Pons (tissue), 1 donor: ENCODE measurements at regions not wholly inside any gene's neighbourhood (a gene's known extent, or its start where the extent isn't known, plus 50 kb on each side); places are given as distances from the start of the nearest gene placed in this dataset.

ENCODE experiments used
- DNase-seq: peaks from one replicate; pipeline ENCODE4 v3.0.0-alpha.2; 2016; ENCODE audit warnings: low spot score

DNA sequence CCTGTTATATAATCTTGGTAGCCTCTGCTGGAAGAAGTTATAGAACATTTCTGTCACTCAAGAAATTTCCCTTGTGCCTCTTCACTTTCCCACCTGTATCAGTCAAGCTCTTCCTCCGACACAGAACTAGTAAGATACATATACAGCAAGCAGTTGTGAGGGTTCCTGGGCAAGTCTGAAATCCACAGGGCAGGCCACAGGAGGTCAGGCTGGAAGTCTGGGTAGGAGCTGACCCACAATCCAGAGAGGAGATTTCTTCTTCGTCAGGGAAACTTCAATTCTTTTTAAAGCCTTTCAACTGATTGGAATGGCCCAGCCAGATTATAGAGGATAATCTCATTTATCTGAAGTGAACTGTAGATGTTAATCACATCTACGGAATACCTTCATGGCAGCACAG, 96.4 kb upstream of the FMN2 start:
- no peak for DNase-seq

DNA sequence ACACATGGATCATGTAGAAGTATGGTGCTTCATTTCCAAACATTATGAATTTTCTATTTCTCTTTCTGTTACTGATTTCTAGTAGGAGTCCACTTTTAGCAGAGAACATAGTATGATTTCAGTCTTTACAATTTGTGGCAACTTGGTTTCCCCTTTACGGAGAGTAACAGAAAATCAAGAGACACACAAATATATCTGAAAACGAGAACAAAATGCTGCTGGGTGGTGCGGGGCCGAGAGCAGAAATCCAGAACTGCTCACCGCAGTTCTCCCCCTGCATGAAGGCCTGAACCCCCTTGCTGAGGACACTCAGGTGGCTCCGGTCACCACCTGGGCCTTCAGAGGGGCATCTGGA, 94.5 kb upstream of the FMN2 start:
- no peak for DNase-seq

DNA sequence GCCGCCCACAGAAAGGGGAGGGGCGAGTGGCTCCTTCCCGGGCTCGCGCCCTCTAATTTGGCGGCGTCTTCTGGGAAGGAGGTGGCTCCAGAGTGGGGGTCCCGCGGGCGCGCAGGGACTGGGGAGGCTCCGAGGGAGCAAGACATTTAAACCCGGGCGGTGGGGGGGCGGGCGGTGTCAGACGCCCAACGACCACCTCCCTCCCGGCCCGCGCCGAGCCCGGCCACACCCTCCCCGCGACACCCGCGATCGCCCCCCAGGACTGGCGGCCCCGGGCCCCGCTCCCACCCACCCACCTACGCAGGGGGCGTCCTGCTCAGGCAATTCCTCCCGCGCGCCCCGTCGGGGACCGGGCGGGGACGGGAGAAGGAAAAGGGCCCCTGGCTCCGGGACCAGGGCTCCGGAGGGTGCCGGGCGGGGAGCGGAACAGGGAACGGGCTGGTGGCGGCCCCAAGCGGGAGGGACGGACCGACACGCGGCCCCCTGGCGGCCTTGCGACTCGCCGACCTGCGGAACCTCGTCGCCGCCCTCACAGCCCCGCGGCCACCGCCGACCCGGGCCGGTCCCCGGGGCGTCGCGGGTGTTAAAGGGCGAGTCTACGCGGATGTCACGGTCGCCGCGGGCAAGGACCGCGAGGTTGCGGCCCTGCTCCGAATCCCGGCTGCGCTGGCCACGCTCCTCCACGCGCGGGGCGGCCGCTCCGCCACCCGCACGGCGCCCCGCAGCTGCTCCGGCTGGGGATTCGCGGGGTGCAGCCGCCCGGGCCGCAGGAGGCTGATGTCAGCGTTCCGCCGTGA, 94.0 kb upstream of the FMN2 start:
- DNase-seq, result no peak

DNA sequence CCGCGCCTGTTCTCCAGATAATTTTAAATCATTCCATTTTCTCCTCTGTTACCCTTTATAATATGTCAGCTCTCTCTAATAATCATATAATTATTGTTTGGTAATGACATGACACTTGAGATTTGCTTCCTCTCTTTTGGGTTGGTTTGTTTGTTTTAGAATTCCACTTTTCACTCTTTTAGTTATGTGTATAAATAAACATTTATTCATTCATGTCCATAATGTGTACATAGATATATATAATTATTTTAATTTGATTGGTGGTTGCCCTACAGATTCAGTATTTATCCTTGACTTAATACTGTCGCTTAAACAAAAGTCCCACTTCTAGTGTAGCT, 93.4 kb upstream of the FMN2 start:
- DNase-seq, result no peak

DNA sequence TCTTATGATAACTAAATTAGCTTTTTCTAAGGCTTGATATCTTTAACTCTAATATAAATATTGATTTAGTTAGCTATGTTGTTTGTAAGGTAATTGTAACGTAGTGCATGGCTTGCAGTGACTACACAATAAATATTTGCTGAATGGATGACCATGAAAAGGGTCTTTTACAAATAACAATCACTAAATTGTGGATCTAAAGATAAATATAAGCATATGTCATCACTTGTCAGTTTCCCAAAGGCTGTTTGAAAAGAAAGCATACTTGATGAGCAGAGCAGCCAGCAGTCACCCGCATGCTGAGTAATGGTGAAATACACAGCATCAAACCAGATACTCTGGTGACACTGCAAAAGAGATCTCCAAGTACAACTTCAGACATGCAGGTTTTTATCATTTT, 92.5 kb upstream of the FMN2 start:
- DNase-seq, result no peak

DNA sequence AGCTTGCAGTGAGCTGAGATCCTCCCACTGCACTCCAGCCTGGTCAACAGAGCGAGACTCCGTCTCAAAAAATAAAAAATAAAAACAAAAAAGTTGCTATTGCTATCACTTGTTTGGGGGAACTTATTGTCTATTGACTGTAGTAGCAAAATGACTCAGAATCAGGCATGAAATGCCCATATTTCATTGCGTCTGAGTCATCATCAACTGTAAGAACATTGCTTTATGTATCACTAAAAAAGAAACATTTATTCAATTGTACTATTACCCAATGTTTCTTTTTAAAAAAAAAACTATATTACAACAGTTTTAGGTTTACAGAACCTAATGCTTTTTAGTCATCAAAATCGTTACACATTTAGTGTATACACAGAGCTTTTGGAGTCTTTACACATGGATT, 91.0 kb upstream of the FMN2 start:
- DNase-seq, result no peak

DNA sequence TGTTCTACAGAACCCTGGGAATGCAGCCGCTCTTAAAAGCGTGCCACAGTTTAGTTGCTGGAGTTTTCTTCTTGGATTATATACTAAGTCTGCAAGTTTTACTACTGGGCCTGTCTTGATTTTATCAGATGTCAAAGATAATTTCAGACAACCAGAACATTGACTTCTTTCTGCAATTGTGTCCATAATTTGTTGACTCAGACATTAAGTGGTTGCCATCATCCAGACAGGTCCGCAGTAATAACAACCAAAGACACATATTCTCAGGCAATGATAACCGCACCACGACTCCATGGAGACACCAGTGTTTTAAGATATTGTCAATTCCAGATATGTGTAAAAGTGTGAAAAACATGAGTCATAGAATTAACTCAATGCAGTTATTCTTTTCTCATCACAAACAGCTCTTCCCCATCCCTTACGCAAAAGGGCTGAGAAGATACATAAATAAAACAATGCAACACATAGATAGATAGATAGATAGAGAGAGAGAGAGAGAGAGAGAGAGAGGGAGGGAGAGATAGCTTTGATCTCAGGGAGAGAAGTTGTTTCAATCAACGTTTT, 90.4 kb upstream of the FMN2 start:
- DNase-seq, result no peak

DNA sequence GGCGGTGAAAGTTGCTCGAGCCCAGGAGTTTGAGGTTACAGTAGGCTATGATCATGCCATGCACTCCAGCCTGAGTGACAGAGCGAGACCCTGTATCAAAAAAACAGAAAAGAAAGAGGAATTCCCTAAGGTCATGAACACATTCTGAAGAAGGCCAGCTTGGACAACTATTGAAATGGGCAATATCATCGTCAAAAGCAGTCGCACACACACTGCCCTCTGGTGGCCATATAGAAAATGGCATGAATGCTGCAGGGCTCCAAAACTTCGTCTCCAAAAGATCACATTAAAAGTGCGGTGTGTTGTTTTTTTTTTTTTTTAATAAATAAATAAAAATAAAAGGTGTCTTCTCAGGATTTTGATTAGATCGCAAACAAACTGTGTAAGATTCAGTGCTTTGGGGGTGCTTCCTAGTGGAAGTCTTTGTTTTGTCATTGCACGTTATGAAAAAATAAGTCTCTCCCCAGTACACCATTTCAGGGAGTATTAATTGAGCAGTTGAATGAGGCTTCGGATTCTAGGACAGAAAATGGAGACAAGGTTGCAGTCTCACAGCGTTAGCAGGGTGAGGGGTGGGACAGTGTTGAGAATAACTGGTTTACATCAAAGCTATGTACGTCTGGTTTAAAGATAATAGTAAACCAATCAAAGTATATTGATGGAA, 87.5 kb upstream of the FMN2 start:
- DNase-seq, result no peak

DNA sequence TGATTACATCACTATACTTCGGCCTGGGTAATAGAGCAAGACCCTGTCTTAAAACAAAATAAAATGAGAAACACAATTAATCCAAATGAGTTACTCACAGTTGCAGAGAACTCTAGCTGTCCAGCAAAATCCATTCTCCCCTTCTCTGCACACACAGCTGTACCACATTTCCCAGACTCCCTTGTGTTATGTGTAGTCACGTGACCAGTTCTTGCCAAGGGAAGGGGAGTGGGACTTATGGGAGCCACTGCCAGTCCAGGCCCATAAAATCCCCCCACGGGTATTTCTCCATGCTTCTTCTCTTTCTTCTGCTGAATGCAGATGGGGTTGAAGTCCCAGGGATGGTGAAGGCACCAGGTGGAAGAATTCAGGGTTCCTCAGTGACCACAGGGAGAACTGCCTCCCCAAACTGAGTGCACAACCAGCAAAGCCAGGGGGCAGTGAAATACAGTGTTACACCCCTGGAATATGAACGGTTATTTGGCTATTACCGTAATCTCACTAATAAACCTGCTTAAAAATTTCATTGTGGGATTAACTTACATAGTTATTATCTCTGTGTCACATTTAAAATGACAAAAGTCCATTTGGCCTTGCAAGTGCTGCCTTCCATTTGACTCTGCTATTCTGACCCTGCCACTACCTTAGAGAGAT, 85.6 kb upstream of the FMN2 start:
- DNase-seq, result no peak

DNA sequence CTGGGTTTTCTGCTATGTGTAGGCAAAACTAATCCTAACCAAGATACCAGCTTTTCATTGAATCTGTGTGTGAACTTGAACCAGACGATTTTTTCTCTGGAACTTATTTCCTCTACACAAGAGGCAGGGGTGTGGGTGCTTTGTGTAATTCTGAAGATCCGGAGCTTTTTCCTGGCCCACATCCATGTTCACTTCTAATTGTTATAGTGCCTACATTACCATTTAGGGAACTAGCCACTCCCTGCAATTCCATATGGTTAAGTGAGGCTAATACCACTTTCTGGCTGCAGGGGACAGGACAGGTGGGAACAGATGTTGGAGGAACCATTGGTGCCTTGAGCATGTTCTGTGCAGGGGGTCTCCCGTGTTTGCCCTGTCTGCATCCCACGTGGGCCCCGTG, 83.4 kb upstream of the FMN2 start:
- no peak for DNase-seq

DNA sequence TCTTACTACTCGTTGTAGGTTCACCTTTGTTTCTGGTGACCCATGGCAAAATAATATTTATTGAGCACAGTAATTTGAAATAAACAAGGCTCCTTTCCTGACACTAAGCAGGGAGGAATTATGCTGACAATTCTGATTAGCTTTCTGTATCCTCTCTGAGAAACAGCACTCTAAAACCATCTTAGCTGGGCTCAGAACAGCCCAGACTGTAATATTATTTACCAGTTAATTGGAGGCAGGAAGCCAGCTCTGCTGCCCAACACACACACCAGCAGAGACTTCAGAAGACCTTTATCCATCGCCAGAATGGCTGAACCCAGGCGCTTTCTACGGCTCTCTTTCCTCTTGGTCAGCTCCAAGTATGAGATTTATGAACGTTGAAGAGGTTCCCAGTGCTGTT, 77.6 kb upstream of the FMN2 start:
- no peak for DNase-seq

DNA sequence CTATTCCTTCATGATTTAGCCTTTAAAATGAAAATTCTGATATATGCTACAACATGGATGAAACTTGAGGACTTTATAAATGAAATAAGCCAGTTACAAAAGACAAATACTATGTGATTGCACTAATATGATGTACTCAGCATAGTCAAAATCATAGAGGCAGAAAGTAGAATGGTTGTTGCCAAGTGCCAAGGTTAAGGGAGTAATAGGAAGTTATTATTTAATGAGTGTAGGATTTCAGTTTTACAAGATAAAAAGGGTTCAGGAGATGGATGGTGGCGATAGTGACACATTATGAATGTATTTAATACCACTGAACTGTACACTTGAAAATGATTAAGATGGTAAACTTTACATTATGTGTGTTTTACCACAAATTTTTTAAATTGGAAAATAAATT, 73.1 kb upstream of the FMN2 start:
- DNase-seq, result no peak

DNA sequence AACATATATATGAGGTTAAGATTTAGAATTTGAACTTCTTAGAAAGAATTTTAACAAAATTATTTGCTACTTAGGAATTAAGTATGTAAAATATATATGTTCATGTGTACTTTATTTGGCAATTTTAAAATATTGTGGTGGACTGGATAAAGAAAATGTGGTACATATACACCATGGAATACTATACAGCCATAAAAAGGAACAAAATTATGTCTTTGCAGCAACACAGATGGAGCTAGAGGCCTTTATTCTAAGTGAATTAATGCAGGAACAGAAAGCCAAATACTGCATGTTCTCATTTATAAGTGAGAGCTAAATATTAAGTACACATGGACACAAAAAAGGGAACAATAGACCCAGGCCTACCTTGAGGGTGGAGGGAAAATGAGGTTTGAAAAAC, 72.2 kb upstream of the FMN2 start:
- no peak for DNase-seq

DNA sequence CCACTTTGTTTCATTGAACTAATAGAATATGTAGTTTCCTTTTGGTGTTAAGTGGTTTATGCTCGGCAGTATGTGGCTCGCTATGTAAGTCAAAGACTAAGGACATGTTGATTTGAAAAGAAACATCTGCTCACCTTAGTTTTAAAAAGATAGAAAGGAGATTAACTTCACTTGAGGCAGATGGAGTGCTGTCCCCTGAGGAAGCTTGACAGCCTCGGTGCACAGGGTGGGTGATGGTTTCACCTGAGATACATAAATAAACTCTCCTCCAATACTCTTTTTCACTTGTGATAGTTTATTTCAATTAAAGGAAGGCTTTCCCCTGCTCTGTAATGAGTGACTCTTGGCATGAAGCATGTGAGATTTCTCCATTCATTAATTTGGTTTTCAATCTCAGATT, 70.8 kb upstream of the FMN2 start:
- no peak for DNase-seq

DNA sequence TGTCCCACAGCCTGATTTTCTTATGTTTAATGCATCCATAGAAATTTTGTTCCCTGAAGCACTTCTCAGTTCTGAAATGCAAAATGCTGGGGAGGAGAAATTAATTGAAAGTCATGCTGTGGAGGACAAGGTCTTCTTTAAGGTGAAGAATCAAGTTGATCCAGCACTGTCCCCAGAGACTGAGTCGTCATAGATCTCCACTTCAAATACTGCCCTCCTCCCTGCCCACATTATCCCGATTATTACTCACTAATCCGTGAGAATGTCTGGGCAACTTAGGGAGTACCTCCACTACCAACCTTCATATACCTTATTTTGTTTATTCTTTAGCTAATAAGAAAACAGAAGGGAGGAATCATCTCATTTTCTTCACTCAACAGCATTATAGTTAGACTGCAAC, 70.0 kb upstream of the FMN2 start:
- no peak for DNase-seq

DNA sequence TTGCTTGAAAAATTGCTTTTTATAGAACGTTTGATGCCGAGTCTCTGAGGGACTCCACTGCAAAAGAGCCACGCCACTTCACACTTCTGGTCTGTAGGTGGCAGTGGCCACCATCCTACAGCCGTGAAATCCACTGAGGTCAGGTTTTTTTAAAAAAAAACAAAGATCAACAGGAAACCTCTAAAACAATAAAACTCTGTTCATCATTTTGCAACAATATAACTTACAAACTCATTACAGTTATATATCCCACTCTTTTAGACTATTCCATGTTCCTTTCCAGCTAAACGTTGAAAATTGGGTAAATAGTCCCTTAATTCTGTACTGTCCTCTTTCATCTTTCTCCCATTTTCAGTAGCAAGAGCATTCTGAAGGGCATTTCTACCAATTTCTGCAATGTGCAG, 64.6 kb upstream of the FMN2 start:
- DNase-seq, result peak; percentile 58

DNA sequence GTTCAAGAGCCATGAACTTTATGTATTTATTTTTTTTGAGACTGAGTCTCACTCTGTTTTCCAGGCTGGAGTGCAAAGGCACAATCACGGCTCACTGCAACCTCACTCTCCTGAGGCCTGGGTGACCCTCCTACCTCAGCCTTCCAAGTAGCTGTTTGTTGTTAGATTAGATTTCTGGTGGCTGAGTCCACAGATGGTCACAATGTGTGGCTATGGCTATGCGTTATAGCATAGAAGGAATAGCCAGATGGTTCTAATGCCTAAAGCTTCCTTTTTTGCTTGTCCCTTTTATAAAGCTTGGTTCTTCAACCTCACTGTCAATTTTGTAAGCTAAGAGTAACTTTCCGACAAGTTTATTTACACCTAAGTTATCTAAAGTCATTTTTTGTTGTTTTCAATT, 62.3 kb upstream of the FMN2 start:
- DNase-seq, result no peak

DNA sequence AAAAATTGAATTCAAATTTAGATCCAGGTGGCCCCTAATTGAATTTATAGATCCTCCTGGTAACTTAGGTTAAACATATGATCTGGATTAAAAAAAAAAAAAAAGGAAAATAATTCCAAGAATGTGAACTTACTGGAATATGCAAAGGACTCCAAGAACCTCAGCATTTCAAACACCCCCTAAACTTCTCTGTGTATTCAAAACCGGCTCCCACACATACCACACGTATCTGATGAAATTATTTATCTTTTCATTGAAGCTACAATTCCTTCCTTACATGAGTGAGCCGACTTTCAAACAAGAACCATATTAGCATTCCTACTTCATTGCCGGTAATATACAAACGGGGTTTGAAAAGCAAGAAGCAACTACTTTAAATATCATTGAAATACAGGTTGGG, 61.4 kb upstream of the FMN2 start:
- DNase-seq, result no peak

DNA sequence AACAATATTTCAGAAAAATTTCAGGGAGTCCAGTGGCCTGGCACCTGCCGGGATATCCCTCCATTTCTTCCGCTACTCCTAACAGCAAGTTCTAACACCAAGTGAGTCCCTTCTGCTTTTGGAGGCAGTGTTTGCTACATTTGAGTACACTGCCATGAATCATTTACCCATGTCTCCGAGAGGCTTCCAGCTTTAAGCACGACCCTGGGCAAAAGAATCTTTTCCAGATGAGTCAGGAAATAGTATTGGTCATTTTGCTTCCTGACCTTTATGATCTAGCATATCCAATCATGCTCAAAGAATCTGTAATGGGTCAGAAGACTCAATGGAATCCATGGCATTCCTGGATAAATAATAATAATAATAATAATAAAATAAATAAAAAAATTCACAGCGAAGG, 60.7 kb upstream of the FMN2 start:
- no peak for DNase-seq

DNA sequence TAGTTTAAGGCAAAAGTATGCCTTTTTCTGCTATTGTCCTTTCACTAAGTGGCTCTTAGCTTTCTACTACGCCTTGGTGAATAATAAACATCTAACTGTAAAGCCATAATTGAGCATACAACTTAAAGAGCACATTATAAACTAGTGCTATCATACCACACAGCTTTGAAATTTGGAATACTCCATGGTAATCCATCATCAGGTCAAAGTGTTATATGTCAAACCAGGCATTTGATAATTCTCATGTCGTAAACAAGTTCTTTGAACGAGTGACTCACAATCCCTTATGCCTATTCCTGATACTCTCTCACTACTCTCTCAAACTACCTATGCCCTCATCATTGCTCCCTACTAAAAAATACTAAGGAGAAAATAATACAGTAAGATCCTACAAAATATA, 60.3 kb upstream of the FMN2 start:
- no peak for DNase-seq

DNA sequence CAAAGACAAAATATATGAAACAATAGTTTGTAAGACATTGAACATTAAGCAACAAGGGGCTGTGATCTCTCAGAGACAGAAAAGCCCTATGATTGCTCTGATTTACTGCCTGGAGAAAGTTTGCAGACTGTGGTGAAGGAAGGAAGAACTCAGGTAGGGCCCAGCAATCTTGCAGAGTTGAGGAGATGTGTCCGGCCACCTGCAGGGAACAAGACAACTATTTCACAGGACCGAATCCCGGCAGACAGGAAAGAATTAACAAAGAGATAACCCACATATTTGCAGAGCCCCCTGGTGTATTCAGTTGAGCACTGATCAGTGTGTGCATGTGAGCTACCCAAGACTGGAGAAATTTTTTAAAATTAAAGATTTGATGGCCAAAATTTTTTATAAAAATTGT, 58.3 kb upstream of the FMN2 start:
- no peak for DNase-seq

DNA sequence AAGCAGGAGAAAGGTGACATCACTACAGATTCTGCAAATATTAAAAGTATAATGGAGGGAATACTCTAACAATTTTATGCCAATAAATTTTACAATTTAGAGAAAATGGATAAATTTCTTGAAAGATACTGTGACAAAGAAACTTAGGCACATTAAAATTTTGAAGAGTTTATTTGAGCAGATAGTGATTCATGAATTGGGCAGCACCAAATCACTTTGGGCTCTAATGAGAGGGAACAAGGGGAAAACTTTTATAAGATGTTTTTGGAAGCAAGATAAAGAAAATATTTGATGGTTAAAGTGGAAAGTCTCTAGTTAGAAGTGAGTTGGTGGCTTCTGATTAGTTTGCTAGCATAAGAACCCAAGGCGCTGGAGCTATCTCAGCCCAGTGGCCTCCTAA, 55.2 kb upstream of the FMN2 start:
- no peak for DNase-seq
